Pulmonary artery endothelial cell (primary cell): ENCODE measurements at regions not wholly inside any gene's neighbourhood (a gene's known extent, or its start where the extent isn't known, plus 50 kb on each side); places are given as distances from the start of the nearest gene placed in this dataset.

ENCODE experiments used
- DNase-seq: peaks from one replicate; pipeline ENCODE4 v3.0.0-alpha.2; 2011; ENCODE audit warnings: low read depth, low spot score

DNA sequence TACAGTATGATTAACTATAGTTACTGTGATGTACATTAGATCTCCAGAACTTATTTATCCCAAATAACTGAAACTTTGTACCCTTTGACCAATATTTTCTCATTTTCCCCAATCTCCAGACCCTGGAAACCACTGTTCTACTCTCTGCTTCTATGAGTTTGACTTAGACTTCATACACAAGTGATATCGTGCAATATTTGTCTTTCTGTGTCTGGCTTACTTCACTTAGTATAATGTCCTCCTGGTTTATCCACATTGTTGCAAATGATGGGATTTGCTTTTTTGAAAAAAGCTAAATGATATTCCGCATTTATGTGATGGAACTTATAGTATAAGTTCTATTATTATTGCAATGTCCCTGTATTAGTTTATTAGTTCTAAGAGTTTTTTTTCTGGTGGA, 81.8 kb upstream of the SOD3 start:
- DNase-seq, result no peak

DNA sequence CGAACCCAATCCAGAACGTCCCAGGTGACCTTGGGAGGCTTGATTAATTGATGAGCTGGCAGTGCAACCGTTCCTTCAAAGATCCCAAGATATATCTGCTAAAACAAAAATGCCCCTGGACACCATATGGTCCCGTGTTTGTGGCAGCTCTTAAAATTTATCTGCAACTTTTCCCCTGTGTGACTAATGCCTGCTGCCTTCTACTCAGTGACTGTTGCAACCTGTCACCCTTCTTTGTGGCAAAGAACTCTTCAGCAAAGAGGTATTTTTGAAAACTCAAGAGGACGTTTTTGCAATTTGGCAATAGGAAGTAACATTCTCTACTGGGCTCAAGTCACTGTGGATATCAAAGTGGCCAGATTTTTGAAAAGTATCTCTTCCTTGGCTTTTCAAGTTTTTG, 75.8 kb upstream of the SOD3 start:
- no peak for DNase-seq

- no peak for DNase-seq
Observed at GRCh38 chr4:24720436-24720835, 74.9 kb upstream of the SOD3 start.

GRCh38 chr4:24720979-24721378, 74.4 kb upstream of the SOD3 start:
- DNase-seq, result no peak

DNA sequence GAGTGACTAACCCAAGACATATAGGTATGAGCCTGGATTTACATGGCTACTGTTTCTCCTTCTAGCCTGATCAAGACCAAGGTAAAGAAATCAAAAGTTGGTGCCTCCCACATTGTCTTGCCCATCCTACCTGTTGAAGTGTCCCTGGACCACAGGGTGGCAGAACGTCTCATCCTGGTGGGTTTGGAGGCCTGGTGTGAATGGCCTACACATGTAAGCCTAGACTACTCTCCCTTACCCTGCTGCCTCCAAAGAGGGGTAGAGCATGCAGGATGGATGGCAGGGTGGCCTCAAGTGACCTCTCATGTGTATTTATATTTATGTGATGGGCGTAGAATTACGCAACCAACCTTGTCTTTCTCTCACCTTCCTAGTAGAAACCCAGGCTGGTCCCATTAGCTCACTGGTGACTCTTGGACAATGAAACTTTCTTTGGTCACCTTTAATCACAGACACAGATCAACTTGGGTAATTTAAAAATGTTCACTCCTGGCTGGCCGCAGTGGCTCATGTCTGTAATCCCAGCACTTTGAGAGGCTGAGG, 73.3 kb upstream of the SOD3 start:
- DNase-seq, result no peak

DNA sequence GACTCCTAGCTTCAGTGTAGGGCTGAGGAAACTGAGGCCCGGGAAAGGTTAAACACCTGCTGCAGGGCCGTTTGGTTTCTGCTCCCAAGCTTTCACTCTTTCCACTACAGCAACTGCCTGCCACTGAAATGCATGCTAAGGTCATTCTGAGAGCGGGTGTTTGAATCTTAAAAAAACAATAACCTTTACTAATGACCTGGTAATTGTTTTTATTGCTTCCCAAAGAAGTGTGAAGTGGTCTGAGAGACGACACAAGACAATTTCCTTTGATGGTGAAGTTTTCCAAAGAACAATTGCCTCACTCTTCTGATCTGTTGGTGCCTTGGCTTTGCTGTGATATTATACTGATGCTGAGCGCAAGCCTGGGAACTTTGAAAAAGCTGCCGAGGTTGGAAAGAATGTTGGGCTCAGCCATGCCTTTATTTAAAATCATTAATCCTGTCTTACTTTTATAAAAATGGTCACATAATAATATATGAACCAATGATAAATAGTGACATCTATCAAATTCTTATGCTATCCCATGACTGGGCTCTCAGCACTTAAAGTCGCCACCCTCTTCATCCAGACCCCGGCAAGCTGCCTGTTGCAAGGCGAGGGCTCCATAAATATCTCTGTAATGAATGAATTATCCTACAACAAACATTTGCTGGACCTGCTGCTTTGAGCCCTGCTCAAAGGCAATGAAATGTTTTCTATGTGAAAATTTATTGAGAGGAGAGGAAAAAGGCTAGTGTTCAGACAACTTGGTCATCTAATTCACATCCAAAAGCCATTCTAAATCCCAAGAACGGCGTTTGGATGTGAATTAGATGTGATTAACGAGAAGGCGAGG, 67.8 kb upstream of the SOD3 start:
- no peak for DNase-seq

GRCh38 chr4:24729119-24729730, 66.1 kb upstream of the SOD3 start:
- no peak for DNase-seq

DNA sequence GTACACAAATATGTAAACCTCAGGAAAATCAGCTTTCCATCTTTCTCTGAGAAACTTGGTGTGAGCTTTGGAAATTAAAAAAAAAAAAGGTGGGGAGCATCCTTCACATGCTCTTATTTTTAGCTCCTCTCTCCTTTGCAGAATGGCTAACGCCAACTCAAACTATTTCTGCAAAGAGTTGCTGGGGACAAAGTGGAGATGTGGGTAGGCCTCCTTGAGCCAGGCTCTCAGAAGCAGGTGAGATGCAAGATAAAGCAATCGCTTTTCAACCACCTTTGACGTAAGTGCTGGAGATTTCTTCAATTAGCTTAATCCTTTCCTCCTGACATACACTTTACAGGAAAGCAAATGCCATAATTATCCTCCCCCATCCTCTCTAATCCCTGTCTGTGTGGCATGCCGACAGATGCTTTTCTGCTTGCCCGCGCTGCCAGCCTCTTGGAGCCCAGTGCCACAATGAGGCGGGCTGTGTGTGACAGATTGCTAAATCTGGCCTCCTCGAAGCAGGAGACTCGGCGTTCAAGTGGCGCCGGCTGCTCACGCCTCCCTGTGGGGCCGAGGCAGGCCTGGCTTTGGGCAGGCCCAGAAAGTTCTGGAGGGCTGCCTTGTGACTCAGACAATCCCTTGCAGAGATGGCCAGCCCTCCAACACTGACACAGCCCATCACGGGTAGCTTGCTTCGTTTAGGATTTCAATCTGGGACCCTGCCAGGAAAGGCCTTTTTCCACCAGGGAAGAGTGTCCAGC, 64.9 kb upstream of the SOD3 start:
- no peak for DNase-seq

GRCh38 chr4:24731448-24731847, 63.9 kb upstream of the SOD3 start:
- no peak for DNase-seq

DNA sequence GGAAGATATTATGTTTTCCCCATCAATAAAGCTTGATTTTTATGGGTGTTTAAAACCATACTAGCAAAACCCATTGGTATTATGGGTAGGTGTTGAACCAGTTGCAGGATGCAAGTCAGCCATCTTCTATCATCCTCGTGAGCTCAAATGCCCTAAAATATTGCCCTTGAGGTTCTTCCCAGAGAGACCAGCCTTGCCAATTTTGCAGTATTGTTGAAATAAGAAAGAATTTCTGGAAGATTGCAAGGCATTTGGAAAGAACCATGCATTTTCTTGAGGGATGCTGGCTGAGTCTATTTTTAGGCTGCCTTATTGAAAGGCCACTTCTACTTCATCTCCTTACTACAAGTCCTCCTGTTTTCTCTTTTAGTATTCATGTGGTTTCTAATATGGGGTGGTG, 60.9 kb upstream of the SOD3 start:
- no peak for DNase-seq

GRCh38 chr4:24736066-24736465, 59.3 kb upstream of the SOD3 start:
- peak; percentile 13 for DNase-seq

DNA sequence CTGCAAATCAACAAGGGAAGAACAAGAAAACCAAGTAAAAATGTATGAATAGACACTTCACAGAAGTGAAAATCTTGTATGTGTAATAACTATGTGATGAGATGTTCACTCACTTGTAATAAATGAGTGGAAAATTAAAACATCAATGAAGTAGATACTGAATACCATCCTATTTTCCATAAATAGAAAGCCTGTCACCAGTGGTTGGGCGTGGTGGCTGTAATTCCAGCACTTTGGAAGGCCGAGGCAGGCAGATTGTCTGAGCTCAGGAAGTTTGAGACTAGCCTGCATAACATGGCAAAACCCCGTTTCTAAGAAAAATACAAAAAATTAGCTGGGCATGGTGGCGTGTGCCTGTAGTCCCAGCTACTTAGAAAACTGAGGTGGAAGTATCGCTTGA, 53.5 kb upstream of the SOD3 start:
- DNase-seq, result no peak

DNA sequence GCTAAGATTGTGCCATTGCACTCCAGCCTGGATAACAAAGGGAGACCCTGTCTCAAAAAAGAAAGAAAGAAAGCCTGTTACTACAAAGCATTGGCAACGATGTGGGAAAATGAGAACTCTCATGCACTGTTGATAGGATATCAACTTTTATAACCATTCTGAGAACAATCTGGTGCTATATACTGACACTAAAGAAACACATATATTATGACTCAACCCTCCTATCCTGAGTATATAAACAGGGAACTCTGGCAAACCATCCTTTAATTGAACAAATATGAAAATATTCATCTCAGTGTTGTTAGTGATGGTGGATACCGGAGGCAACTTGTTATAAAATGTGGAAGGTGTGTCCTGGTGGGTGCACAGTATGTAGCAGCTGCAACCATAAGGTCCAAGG, 53.0 kb upstream of the SOD3 start:
- no peak for DNase-seq

DNA sequence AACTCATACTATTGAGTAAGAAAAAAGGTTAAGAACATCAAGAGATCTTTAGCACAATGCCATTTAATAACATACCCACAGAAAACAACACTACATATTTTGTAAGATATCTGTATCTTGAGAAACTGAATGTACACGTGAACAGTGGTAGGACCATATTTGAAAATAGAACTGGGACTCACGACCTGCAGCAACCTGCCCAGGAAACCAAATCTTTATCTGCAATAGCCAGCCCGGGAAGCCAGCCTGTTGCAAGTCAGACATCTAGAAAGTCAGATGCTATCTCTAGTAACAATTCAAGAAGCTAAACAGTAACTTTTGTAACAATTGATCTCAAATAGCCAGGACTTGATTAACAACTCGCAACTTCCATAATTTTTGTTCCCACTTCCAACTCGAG, 52.6 kb upstream of the SOD3 start:
- DNase-seq, result no peak

DNA sequence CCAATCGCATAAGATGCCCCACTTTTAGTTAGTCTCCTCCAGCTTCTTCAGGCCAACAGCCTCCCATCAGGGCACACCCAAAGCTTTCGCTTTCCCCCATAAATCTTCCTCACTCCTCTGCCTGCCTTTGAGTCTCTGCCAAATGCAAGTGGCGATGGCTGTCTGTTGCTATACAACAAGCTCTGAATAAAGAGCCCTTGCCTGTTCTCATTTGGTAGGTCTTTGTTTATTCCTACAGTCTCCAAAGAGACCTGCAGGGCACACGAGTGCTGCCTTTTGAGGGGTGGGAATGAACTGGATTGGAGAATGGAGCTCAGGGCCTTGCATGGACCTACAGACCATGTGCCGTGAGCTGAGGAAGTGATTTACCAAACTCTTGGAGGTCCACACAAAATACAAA, 52.2 kb upstream of the SOD3 start:
- DNase-seq, result no peak

DNA sequence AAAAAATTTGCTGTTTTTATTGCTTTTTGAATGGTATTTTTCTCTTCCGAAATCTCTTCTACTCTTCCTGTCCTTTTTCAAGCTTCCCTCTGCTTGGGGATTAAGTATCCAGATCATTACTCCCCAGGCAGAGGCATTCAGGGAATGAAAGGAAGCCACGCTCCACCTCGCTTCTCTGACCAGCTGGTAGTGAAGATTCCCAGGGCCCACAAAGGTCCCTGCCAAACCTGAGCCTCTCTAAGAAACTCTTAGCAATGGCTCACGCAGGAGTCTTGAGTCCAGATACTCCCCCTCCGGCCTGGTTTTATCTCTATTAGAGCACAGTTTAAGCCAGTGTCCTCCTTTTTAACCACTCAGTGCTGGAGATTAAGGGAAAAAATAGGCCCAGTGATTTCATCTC, 51.4 kb upstream of the SOD3 start:
- no peak for DNase-seq

GRCh38 chr4:24745172-24745895, 50.0 kb upstream of the SOD3 start:
- DNase-seq, result no peak
